Endothelial cell of umbilical vein (primary cell): ENCODE measurements at regions not wholly inside any gene's neighbourhood (a gene's known extent, or its start where the extent isn't known, plus 50 kb on each side); places are given as distances from the start of the nearest gene placed in this dataset.

Source experiments
- BruUV-seq: library from RNA; stranded (reverse); fragments of 400-500 nt; replicated peaks from 2 replicates; lab custom pipeline; 2021; lab: Mats Ljungman, UMichigan
- CTCF ChIA-PET: fragments of 300-600, 350-600 bp; sonication (Branson Sonifier 250); formaldehyde crosslinking; loops from one replicate; lab custom pipeline; 2021; ENCODE audit warnings: antibody characterized with exemption, inconsistent platforms; lab: Charles Lee
- POLR2A ChIA-PET: fragments of 300-600, 350-600 bp; sonication (Branson Sonifier 250); formaldehyde crosslinking; loops from one replicate; lab custom pipeline; 2021; ENCODE audit warnings: antibody characterized with exemption, inconsistent platforms; lab: Charles Lee
- DNase-seq: peaks from one replicate; pipeline ENCODE4 v3.0.0-alpha.2; 2011; ENCODE audit warnings: low read depth, low spot score
- FAIRE-seq: peaks from 2 replicates; lab custom pipeline; 2011; peaks lifted over from hg19 to GRCh38; lab: Jason Lieb, UNC
- H2AFZ ChIP-seq: 2 replicates; pipeline ENCODE4 v1.6.0; 2012; ENCODE audit warnings: low read depth, low read length, control low read depth, inconsistent platforms
- H3K27ac ChIP-seq: 2 replicates; pipeline ENCODE4 v1.5.1; 2011; ENCODE audit warnings: low read depth, mild to moderate bottlenecking, control low read depth, low read length, moderate library complexity; ENCODE audit not compliant: insufficient read depth
- H3K27me3 ChIP-seq, 2 experiments: 2 replicates each; pipeline versions ENCODE4 v1.6.0 to v1.6.1; 2011; ENCODE audit warnings: low read length in 2 of 2, mixed read lengths in 1 of 2; ENCODE audit not compliant: control insufficient read depth in 2 of 2, insufficient read depth in 2 of 2
- H3K36me3 ChIP-seq, 2 experiments: 2 replicates in 1 of 2; 3 replicates in 1 of 2; pipeline ENCODE4 v1.5.1; 2011; ENCODE audit warnings: low read length in 2 of 2, mild to moderate bottlenecking in 1 of 2, moderate library complexity in 1 of 2; ENCODE audit not compliant: control insufficient read depth in 2 of 2, insufficient read depth in 2 of 2; ENCODE audit errors: extremely low read depth in 1 of 2
- H3K4me1 ChIP-seq: 3 replicates; pipeline ENCODE4 v1.5.1; 2011; ENCODE audit warnings: mild to moderate bottlenecking, low read length; ENCODE audit not compliant: control insufficient read depth, insufficient read depth; ENCODE audit errors: extremely low read depth
- H3K4me2 ChIP-seq: 2 replicates; pipeline ENCODE4 v1.6.1; 2011; ENCODE audit warnings: low read length, control low read depth, mixed read lengths; ENCODE audit not compliant: insufficient read depth
- H3K4me3 ChIP-seq, 3 experiments: fragments of 200-600 bp in 1 of 3; sonication (generic), shearing (Covaris generic) in 1 of 3; replicated peaks in 1 of 3; 2 replicates each; pipeline ENCODE4 v1.5.1; 2011 to 2016; ENCODE audit warnings: control low read depth in 3 of 3, low read length in 3 of 3, mild to moderate bottlenecking in 2 of 3, inconsistent platforms in 1 of 3, low read depth in 1 of 3, moderate library complexity in 1 of 3; ENCODE audit not compliant: insufficient read depth in 1 of 3
- H3K79me2 ChIP-seq: 2 replicates; pipeline ENCODE4 v1.6.0; 2012; ENCODE audit warnings: low read length, inconsistent platforms; ENCODE audit not compliant: control insufficient read depth, insufficient read depth
- H3K9ac ChIP-seq: replicated peaks from 2 replicates; pipeline ENCODE3; 2011; ENCODE audit warnings: low read length, control low read depth; ENCODE audit not compliant: insufficient read depth; ENCODE audit errors: extremely low read depth
- H3K9me1 ChIP-seq: replicated peaks from 3 replicates; pipeline ENCODE4 v1.6.0; 2011; ENCODE audit warnings: mild to moderate bottlenecking, low read length; ENCODE audit not compliant: control insufficient read depth, insufficient read depth; ENCODE audit errors: extremely low read depth
- H3K9me3 ChIP-seq: replicated peaks from 2 replicates; pipeline ENCODE4 v1.5.1; 2012; ENCODE audit warnings: low read length, inconsistent platforms; ENCODE audit not compliant: control insufficient read depth, insufficient read depth
- H4K20me1 ChIP-seq: replicated peaks from 2 replicates; pipeline ENCODE3; 2011; ENCODE audit warnings: mild to moderate bottlenecking, low read length; ENCODE audit not compliant: control insufficient read depth, insufficient read depth; ENCODE audit errors: extremely low read depth
- CTCF ChIP-seq, 2 donors: IDR thresholded peaks; 1 replicate in 1 of 2; 2 replicates in 1 of 2; pipeline ENCODE4 v1.5.1; 2011; ENCODE audit warnings: low read length in 2 of 2, mild to moderate bottlenecking in 2 of 2, moderate library complexity in 2 of 2, control low read depth in 1 of 2, inconsistent platforms in 1 of 2, low read depth in 1 of 2; ENCODE audit not compliant: insufficient read depth in 1 of 2; ENCODE audit errors: extremely low read depth in 1 of 2
- EZH2 ChIP-seq: IDR thresholded peaks from 2 replicates; pipeline ENCODE4 v1.6.1; 2012; ENCODE audit warnings: borderline replicate concordance, low read depth, mild to moderate bottlenecking, moderate library complexity, low read length, inconsistent platforms; ENCODE audit not compliant: severe bottlenecking
- FOS ChIP-seq: IDR thresholded peaks from 2 replicates; pipeline ENCODE4 v1.6.1; 2011; ENCODE audit warnings: mild to moderate bottlenecking, low read length, moderate library complexity, borderline replicate concordance; ENCODE audit not compliant: insufficient read depth
- GATA2 ChIP-seq: IDR thresholded peaks from 2 replicates; pipeline ENCODE4 v1.7.0; 2011; ENCODE audit warnings: low read depth, mild to moderate bottlenecking, moderate library complexity, mixed read lengths, low read length; ENCODE audit not compliant: insufficient read length, insufficient read depth
- JUN ChIP-seq: IDR thresholded peaks from 2 replicates; pipeline ENCODE4 v1.6.1; 2011; ENCODE audit warnings: borderline replicate concordance, low read depth; ENCODE audit not compliant: insufficient read length, insufficient read depth
- MYC ChIP-seq: IDR thresholded peaks from one replicate; pipeline ENCODE4 v1.6.1; 2011; ENCODE audit warnings: mild to moderate bottlenecking, low read depth, low read length
- POLR2A ChIP-seq: IDR thresholded peaks from 2 replicates; pipeline ENCODE4 v1.6.1; 2012; ENCODE audit warnings: low read depth, mild to moderate bottlenecking, control low read depth, low read length
- POLR2AphosphoS5 ChIP-seq: IDR thresholded peaks from 2 replicates; pipeline ENCODE4 v1.6.1; 2012; ENCODE audit warnings: low read depth, mild to moderate bottlenecking, control low read depth, low read length, moderate library complexity; ENCODE audit not compliant: insufficient read depth
- dilution Hi-C: fragments of 300-500 bp; cut with MboI; formaldehyde crosslinking; loops from one replicate; pipeline ENCODE4 v1.15.0; 2019; ENCODE audit warnings: low sequenced_read_pairs; ENCODE audit not compliant: extremely low pct_ligation_motif_present
- intact Hi-C: fragments of 100-400 bp; cut with micrococcal nuclease; formaldehyde crosslinking; loops from one replicate; pipeline ENCODE4 v1.10.0; 2022
- TF ChIP-seq, protein P1 (sequence below): IDR thresholded peaks from 2 replicates; pipeline ENCODE4 v1.6.1; 2011; ENCODE audit not compliant: insufficient read depth, insufficient read length

DNA sequence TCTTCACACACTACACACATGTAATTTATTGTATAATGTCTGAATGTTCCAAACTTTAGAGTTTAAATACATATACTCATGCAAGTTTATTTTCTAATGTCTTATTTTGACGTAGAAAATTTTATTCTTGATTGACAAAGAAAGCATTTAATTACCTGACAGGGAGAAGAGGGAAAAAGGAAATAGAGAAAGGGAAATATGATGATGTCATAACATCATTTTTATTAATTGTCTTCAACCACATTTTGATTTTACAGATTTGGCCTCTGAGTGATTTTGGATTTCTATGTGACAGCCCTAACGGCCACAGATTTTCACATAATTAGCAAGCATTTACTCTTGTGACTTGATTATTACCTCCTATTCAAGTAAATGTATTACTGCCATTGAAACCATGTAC is 106.1 kb upstream of the FSTL4 start:
- H3K27ac ChIP-seq, result no peak overlapping the region
- H3K9me1 ChIP-seq, result no peaks in the 10 kb centered on the region
- no peak for FAIRE-seq
- no peaks in the 10 kb centered on the region for H3K4me1 ChIP-seq
- no peak overlapping the region for H3K4me3 ChIP-seq
- no peak overlapping the region for H2AFZ ChIP-seq
- no peaks in the 10 kb centered on the region for H3K79me2 ChIP-seq
- dilution Hi-C loops (no loop called here), intact Hi-C loops (no loop called here)
- DNase-seq, result no peak
- H4K20me1 ChIP-seq, result no peaks in the 10 kb centered on the region
- H3K4me2 ChIP-seq, result no peak overlapping the region
- no TSS peak for BruUV-seq
- H3K36me3 ChIP-seq, result no peaks in the 10 kb centered on the region
- ChIA-PET POLR2A (no interaction called here), CTCF (no interaction called here)
- H3K9ac ChIP-seq, result no peak overlapping the region
- peaks cover 6 to 9% of the 10 kb centered on the region in 2 experiments for H3K27me3 ChIP-seq
- no peaks in the 10 kb centered on the region for H3K9me3 ChIP-seq
- TF ChIP-seq EZH2 (no peak), MYC (no peak), GATA2 (no peak), FOS (no peak), POLR2A (no peak), CTCF (IDR thresholded peaks at IDR 0.05; ENCODE audit: extremely low read depth in 1 of 2, insufficient read depth in 1 of 2, low read depth in 1 of 2, low read length in 2 of 2) (no peak), JUN (no peak), POLR2AphosphoS5 (no peak)
- TF ChIP-seq, protein P1, sequence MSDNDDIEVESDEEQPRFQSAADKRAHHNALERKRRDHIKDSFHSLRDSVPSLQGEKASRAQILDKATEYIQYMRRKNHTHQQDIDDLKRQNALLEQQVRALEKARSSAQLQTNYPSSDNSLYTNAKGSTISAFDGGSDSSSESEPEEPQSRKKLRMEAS, result no peak
